ENCODE measurements at regions not wholly inside any gene's neighbourhood (a gene's known extent, or its start where the extent isn't known, plus 50 kb on each side); places are given as distances from the start of the nearest gene placed in this dataset.

- ChIA-PET CTCF (ENCODE audit: low intra/inter-chr PET ratio, low total read pairs) (no interaction called here), POLR2A (no interaction called here)
- WGBS (ENCODE audit: low lambda C conversion rate), result 3% methylated on average over 6 of the region's 6 CpGs
- Histone ChIP-seq H3K4me1 (ENCODE audit: insufficient read depth, low read length) (no peaks in the 10 kb centered on the region), H4K20me1 (ENCODE audit: insufficient read depth, low read length) (no peaks in the 10 kb centered on the region), H3K36me3 (replicated peaks in 1 of 2; ENCODE audit: control insufficient read depth in 1 of 2, insufficient read depth in 2 of 2, low read length in 2 of 2) (no peaks in the 10 kb centered on the region), H3K4me2 (ENCODE audit: low read depth, low read length) (no peak overlapping the region), H3K79me2 (ENCODE audit: insufficient read depth, low read length) (no peaks in the 10 kb centered on the region), H2AFZ (ENCODE audit: low read length) (no peak overlapping the region), H3K9ac (ENCODE audit: insufficient read depth, low read depth, low read length) (no peak overlapping the region), H3K4me3 (replicated peaks in 1 of 3; ENCODE audit: insufficient read depth in 1 of 3, low read depth in 2 of 3, low read length in 3 of 3) (no peak overlapping the region), H3K9me3 (ENCODE audit: low read length) (no peaks in the 10 kb centered on the region), H3K27ac (ENCODE audit: extremely low read length, insufficient read depth, low read length) (no peak overlapping the region), H3K27me3 (ENCODE audit: control insufficient read depth in 1 of 2, insufficient read depth in 2 of 2, low read length in 2 of 2) (no peaks in the 10 kb centered on the region)
- TF ChIP-seq ZNF616 (CRISPR knock-in tag; IDR thresholded peaks at IDR 0.05; ENCODE audit: low read depth) (no peak), POLR2AphosphoS2 (IDR thresholded peaks at IDR 0.05; ENCODE audit: low read depth, low read length) (no peak), ZNF784 (CRISPR knock-in tag; IDR thresholded peaks at IDR 0.05; ENCODE audit: borderline replicate concordance) (no peak), DDIT3 (CRISPR knock-in tag; IDR thresholded peaks at IDR 0.05) (no peak), ATF1 (CRISPR knock-in tag; IDR thresholded peaks at IDR 0.05) (no peak), SNAPC5 (CRISPR knock-in tag; IDR thresholded peaks at IDR 0.05; ENCODE audit: borderline replicate concordance) (no peak), MTERF4 (CRISPR knock-in tag; IDR thresholded peaks at IDR 0.05) (no peak), CENPBD1 (CRISPR knock-in tag; IDR thresholded peaks at IDR 0.05; ENCODE audit: borderline replicate concordance, low read depth) (no peak), STAT5B (CRISPR knock-in tag; IDR thresholded peaks at IDR 0.05) (no peak), THRA (CRISPR knock-in tag; IDR thresholded peaks at IDR 0.05; ENCODE audit: borderline replicate concordance) (no peak), NR2C2 (CRISPR knock-in tag; IDR thresholded peaks at IDR 0.05; ENCODE audit: borderline replicate concordance) (no peak), ZFP82 (CRISPR knock-in tag; IDR thresholded peaks at IDR 0.05; ENCODE audit: borderline replicate concordance) (no peak), ZNF564 (CRISPR knock-in tag; IDR thresholded peaks at IDR 0.05) (no peak)
- DNase-seq (ENCODE audit: low spot score) (no peak), FAIRE-seq (no peak), ATAC-seq (no peak)
- BruUV-seq (replicated peaks), result no TSS peak
- intact Hi-C loops (cut with micrococcal nuclease; ENCODE audit: unreplicated experiment) (no loop called here), in situ Hi-C loops (cut with HindIII; ENCODE audit: extremely low pct_ligation_motif_present, low pct_unique_long_range_greater_than_20kb) (no loop called here)
Measured at GRCh38 chr11:82041764-82042163, 691.9 kb downstream of the FAM181B start.
